Frontal cortex (tissue), 3 donors: ENCODE measurements at regions not wholly inside any gene's neighbourhood (a gene's known extent, or its start where the extent isn't known, plus 50 kb on each side); places are given as distances from the start of the nearest gene placed in this dataset.

Source experiments
- DNase-seq, 2 donors: peaks; one replicate each; pipeline ENCODE4 v3.0.0; 2012; ENCODE audit warnings: low spot score in 2 of 2
- FAIRE-seq: peaks from 2 replicates; lab custom pipeline; 2012; peaks lifted over from hg19 to GRCh38; lab: Jason Lieb, UNC
- donor health status: control.
- donor health status: control.
- donor health status: control.

- no peak for DNase-seq
- FAIRE-seq, result no peak
These were observed 231.2 kb upstream of the ARID1B start for GRCh38 chr6:156545931-156546330.

GRCh38 chr6:156545021-156545420 is 232.2 kb upstream of the ARID1B start:
- no peak for DNase-seq
- FAIRE-seq, result no peak

- FAIRE-seq (no peak), DNase-seq (no peak)
These were observed 233.1 kb upstream of the ARID1B start for GRCh38 chr6:156544046-156544445.

- FAIRE-seq (no peak), DNase-seq (no peak)
These were observed 233.7 kb upstream of the ARID1B start for GRCh38 chr6:156543431-156543830.

GRCh38 chr6:156538875-156539660 is 238.1 kb upstream of the ARID1B start:
- DNase-seq (no peak), FAIRE-seq (no peak)

- FAIRE-seq (no peak), DNase-seq (no peak)
These were observed 242.6 kb upstream of the ARID1B start for GRCh38 chr6:156534594-156534993.

GRCh38 chr6:156533872-156534524 is 243.2 kb upstream of the ARID1B start:
- DNase-seq, result no peak
- no peak for FAIRE-seq

- FAIRE-seq (no peak), DNase-seq (no peak)
These were observed 251.1 kb upstream of the ARID1B start for GRCh38 chr6:156526081-156526480.

GRCh38 chr6:156525541-156525940 is 251.6 kb upstream of the ARID1B start:
- DNase-seq (no peak), FAIRE-seq (no peak)

GRCh38 chr6:156519940-156520339 is 257.2 kb upstream of the ARID1B start:
- FAIRE-seq, result no peak
- DNase-seq, result no peak

- FAIRE-seq (no peak), DNase-seq (no peak)
These were observed 260.1 kb upstream of the ARID1B start for GRCh38 chr6:156517088-156517487.

GRCh38 chr6:156515242-156515641 is 261.9 kb upstream of the ARID1B start:
- DNase-seq, result no peak
- FAIRE-seq, result no peak

- FAIRE-seq, result no peak
- no peak for DNase-seq
These were observed 263.7 kb upstream of the ARID1B start for GRCh38 chr6:156513504-156513903.

GRCh38 chr6:156511570-156511969 is 265.6 kb upstream of the ARID1B start:
- DNase-seq (no peak), FAIRE-seq (no peak)

- FAIRE-seq (no peak), DNase-seq (no peak)
These were observed 266.1 kb upstream of the ARID1B start for GRCh38 chr6:156511051-156511450.

GRCh38 chr6:156510242-156510641 is 266.9 kb upstream of the ARID1B start:
- FAIRE-seq, result no peak
- DNase-seq, result no peak

GRCh38 chr6:156509496-156509895 is 267.7 kb upstream of the ARID1B start:
- no peak for DNase-seq

GRCh38 chr6:156508923-156509322 is 268.3 kb upstream of the ARID1B start:
- FAIRE-seq, result no peak
- no peak for DNase-seq

More at GRCh38 chr6:156509496-156509895, 267.7 kb upstream of the ARID1B start:
- no peak for FAIRE-seq

GRCh38 chr6:156508126-156508525 is 269.1 kb upstream of the ARID1B start:
- DNase-seq, result no peak
- FAIRE-seq, result no peak

- DNase-seq (peak in 1 of 2 donors; percentile 8), FAIRE-seq (no peak)
These were observed 269.5 kb upstream of the ARID1B start for GRCh38 chr6:156507656-156508055.

- FAIRE-seq, result no peak
- DNase-seq, result no peak
These were observed 270.1 kb upstream of the ARID1B start for GRCh38 chr6:156507106-156507505.
